HG02610 (cell line): ENCODE measurements at regions not wholly inside any gene's neighbourhood (a gene's known extent, or its start where the extent isn't known, plus 50 kb on each side); places are given as distances from the start of the nearest gene placed in this dataset.

ENCODE experiments used
- ATAC-seq: cut with Tn5 transposase; IDR thresholded peaks from one replicate; pipeline ENCODE4 v1.9.1; 2021; ENCODE audit warnings: mild to moderate bottlenecking, moderate library complexity; ENCODE audit not compliant: unreplicated experiment

DNA sequence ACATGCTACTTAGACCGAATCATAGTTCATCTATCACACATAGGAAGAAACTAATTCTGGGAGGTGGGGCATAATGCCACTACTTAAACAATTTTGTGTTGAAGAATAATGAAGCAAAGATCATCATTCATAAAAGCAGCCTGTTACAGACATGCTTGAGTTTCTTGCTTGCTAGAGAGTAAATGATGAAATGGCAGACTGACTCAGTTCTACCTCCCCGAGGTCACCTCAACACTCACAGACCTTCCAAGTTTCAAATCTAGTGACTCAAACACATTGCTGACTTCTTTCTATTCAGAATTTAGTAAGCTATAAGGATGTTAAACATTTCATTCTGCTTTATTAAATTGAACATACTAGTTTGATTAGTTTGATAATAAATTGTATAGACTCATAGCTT lies 636.5 kb upstream of the FRG1 start:
- ATAC-seq, result no peak

DNA sequence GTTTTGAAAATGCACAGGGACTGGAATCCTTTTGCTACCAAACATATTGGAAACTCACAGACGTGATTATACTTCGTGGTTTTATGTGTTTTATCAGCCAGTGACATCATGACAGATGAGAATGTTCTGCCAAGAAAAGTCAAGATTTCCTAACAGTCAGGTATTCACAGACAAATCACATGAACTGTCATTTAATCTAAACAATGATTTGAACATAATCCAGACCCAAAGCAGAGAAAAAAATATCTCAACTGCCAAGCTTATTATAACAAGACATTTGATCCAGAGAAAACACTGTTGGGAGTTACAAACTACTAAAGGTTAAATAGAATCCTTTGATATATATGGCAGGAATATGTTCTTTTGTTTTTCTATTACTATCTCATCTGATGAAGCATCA lies 635.9 kb upstream of the FRG1 start:
- no peak for ATAC-seq

DNA sequence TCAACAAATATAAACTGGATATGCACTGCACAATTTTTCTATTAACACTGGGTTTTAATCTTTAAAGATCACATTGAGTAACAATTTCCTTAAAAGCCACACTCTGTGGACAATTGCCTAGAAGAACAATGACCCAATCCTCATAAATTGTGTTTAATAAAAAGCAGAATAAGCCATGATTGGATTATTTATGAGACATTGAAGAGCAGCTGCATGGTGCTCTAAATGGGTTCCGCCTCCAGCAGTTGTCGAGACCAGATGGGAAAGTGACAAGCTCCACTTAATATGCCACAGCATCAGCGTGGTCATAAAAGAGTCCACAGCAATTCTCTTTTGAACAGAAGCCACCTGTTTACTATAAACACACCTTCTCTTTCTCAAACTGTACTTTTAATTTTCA lies 635.2 kb upstream of the FRG1 start:
- ATAC-seq, result no peak

DNA sequence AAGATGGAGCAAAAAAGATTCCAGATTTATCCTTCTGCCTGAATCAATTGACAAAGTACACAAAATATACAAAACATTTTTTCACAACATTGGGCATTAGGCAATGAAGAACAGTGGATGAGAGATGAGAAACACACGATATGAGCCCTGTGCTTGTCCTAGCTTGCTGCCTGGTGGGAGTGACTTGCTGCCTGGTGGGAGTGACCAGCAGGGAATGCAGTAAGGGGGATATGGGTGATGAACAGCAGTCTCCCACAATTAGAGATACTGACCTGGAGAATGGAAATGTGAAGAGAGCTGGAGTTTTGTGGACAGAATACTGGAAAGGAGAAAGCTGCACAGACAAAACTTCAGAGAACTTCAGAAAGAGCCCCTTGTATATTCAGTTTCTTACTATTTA lies 629.4 kb upstream of the FRG1 start:
- no peak for ATAC-seq

DNA sequence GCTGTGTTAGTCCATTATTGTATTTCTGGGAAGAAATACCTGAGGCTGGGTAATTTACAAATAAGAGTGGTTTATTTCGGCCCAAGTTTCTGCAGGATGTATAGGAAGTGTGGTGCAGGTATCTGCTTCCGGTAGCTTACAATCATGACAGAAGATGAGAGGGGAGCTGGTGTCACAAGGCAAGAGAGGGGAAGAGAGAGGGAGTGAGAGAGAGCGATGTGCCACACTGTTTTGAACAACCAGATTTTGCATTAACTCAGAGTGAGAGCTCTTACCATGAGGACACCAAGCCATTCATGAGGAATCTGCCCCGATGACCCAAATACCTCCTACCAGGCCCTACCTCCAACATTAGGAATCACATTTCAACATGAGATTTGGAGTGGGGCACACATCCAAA lies 627.6 kb upstream of the FRG1 start:
- ATAC-seq, result no peak

DNA sequence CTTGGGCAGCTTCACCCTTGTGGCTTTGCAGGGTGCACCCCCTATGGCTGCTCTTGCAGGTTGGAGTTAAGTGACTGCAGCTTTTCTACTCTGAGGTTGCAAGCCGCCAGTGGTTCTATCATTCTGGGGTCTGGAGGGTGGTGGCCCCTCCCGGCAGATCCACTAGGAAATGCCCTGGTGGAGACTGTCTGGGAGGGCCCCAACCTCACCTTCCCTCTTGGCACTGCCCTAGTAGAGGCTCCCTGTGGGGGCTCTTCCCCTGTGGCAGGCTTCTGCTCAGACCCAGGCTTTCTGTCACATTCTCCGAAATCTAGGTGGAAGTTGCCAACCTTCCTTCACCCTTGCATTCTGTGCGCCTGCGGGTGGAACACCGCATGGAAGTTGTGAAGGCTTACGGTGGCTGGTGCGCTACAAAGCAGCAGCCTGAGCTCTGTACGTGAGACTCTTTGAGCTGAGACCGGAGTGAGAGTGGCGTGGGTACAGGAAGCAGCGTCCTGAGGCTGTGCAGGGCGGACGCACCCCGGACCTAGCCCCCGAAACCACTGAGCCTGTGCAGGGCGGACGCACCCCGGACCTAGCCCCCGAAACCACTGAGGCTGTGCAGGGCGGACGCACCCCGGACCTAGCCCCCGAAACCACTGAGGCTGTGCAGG lies 626.7 kb upstream of the FRG1 start:
- no peak for ATAC-seq

DNA sequence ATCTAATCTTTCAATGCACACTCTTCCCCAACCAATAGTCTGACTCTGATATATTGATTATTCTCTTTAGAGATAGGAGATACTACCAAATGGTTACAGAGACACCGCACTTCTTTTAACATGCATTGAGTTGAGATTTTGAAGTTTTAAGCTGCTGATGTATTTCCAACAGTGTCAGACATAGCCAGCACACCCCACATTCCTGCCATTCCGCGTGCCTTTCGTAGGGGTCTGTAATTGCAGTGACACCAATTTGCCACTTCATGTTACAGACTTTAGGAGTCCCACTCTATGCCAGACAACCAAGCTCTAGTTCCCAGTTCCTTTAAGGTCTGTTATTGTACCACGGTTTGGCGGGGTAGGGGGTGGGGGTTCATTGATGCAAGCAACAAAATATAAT lies 618.2 kb upstream of the FRG1 start:
- ATAC-seq, result no peak

DNA sequence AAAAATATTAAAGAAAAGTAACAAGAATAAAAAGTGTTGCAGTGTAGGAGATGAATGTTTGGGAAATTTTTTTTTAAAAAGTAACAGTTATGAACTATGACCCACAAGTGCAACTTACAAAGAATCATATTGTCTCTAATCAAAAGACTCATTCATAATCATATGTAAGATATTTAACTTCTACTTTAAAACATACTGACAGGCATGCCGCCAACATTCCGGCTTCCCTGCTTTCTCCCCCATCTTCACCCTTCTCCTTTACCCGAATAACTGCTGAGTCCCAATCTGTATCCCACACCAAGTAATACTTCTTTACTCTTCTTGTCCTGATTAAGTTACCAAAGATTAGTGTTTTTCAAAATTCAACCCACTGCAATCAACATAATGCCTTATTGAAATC lies 598.8 kb upstream of the FRG1 start:
- no peak for ATAC-seq

DNA sequence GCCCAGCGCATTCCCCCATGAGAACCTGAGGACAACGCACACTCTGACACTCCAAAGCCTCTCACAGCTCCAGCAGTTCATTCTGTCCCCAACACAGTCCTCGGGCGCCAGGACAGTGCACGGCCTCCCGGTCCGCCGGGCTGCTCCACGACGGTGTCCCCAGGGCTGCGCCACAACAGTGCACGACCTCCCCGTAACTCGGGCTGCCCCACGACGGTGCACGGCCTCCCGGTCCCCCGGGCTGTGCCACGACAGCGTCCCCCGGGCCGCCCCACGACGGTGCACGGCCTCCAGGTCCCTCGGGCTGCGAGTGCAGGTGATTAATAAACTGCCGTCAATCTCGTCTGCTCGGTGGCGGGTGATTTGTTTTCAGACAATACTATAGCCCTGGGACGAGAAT lies 585.1 kb upstream of the FRG1 start:
- no peak for ATAC-seq

DNA sequence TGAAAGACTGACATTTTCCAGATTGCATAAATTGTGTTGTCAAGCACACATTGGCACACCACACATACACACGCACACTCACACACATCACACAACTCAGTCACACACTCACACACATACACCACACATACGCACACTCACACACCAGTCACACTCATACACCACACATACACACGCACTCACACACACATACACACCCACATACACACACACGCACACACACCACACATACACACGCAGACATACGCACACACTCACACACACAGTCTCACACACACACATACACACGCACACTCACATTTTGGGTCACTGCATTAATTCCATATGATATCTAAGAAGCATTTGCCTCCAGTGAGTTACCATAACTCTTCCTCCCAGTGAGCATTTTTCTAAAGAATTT lies 578.3 kb upstream of the FRG1 start:
- ATAC-seq, result no peak

DNA sequence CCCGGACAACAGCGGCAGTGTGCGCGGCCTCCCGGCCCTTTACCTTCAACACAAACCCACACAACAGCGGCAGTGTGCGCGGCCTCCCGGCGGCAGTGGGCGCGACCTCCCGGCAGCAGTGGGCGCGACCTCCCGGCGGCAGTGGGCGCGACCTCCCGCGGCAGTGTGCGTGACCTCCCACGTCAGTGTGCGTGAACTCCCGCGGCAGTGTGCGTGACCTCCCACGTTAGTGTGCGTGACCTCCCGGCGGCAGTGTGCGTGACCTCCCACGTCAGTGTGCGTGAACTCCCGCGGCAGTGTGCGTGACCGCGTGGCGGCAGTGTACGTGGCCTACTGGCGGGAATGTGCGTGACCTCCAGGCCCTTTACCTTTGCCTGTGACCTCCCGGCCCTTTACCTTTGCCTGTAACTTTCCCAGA lies 576.6 kb upstream of the FRG1 start:
- ATAC-seq, result no peak

DNA sequence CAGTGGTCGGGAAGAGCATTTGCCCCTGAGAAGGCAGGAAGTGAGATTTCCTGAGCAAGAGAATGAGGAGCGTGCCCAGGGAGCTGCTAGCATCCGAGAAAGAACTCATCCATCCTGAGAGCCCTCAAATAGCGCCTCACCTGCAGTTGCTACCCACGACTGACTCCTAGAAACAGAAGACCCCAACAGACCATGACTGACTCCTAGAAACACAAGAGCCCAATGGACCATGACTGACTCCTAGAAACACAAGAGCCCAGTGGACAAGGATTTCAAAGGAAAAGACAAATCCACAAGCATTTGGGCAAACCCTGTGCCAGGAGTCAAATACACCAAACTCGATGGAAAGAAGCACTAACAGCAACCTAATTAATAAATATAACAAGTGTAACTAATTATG lies 575.2 kb upstream of the FRG1 start:
- no peak for ATAC-seq

DNA sequence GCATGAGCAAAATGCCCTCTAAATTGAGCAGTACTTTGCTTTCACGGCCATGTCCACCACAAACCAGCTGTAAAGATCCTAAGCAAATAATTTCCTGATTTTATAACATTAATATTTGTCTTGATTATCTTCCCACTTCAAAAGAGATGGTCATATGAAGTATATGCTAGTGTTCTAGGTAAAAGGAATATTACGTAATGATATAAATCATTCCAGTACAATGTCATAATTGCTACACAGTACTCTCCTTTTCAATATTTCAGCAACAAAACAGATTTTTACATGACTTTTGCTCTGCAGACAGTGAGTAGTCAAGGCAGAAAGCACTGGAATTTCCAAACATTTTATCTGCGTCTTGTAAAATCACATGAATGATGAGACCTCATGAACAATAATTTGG lies 572.8 kb upstream of the FRG1 start:
- ATAC-seq, result no peak

DNA sequence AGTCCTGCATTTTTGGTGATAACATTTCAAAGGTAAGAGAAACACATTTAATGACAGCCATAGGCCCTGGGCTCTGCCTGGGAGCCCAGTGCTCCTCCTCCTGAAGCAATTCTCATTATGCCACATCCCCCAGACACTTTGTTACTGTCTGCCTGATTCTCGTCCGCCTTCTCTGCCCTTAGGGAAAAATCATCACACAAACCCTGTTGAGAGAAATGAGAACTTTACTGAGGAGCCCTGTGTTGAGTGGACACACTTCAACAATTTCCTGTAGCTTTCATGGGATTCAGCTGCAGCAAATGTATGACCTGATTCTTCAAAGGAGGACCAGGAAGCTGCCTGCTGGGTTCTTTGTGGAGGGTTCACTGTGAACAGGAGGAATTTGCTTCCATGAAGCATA lies 566.5 kb upstream of the FRG1 start:
- no peak for ATAC-seq

DNA sequence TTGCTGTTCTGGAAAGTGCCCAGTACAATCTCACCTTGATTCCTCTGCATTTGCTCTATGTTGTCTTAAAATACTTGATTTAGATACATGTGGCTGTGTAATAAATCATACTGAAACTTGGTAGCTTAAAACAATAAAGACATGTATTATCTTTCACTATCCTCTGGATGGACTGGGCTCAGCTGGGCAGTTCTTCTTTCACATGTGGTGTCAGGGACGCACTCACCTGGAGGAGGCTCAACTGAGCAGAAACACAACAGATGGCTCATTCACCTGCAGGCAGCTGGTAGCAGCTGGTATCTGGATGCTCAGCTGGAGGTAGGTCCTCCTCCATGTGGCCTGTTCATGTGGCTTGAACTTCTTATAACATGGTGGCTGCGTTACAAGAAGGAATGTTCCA lies 563.8 kb upstream of the FRG1 start:
- ATAC-seq, result no peak

DNA sequence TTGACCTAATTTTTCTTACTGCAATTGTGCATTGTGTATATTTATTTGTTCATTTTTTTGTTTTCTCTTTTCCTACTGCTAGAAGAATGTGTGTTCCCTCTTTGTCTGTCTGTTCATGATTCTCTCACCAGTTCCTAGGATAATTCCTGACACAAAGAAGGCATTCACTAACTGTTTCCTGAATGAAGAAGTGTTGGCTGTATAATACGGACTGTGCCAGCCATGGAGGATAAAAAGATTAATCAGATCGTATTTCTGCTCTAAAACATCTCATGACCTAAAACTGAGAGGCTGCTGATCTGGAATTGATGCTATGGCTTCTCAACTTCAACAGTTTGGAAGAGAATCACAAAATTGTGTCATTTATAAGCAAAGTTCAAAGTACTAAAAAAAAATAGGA lies 563.1 kb upstream of the FRG1 start:
- ATAC-seq, result no peak

DNA sequence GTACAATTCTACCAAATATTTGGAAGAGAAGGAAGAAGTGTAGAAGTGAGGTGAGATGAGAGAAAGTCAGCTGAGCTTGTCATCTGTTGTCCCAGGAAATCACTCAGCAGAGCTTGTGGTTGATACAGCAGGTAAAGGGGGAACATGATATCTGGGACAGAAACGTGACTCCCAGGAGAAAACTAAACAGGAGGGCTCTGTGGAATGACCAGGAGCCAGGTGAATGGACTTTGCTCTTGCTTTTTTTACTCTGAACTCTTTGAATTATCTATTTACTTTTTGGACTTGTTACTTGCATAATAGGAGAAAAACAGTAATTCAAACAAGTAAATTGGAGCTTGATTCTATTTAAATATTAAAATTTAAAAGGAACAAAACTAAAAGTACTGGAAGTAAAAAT lies 555.6 kb upstream of the FRG1 start:
- ATAC-seq, result no peak

DNA sequence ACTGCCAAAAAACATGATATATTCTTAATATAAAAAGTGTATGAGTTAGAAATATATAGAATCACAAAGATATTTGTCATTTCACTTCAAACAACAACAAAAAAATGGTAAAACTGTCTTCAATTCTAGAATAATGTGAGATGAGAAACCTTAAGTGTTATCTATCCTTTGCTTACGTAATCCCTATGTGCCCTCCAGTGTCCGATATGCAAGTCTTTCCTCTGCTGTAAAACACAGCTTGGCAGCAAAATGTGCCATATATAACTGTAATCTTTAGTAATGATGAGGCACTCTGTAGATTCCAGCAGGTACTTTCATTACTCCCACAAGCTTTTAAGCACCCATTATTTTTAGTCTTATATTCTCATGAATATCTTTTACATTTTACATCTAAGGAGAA lies 555.1 kb upstream of the FRG1 start:
- ATAC-seq, result no peak

DNA sequence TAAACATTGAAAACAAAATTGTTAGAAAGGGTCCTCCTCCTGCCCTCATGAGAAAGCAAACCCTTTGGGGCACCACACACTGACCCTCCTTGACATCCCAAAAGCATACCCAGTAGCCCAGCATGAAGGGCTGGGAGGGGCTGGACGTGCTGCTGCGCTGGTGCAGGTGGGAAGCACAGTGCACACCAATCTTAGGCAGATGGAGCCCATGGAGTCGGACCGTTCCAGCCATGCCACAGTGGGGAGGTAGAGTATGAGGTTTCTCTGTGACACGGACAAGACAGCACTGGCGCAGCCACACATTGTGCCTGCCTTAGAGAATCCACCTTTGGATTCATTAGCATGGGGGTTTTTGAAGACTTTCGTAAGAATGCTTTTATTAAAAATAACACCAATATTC lies 544.2 kb upstream of the FRG1 start:
- no peak for ATAC-seq

DNA sequence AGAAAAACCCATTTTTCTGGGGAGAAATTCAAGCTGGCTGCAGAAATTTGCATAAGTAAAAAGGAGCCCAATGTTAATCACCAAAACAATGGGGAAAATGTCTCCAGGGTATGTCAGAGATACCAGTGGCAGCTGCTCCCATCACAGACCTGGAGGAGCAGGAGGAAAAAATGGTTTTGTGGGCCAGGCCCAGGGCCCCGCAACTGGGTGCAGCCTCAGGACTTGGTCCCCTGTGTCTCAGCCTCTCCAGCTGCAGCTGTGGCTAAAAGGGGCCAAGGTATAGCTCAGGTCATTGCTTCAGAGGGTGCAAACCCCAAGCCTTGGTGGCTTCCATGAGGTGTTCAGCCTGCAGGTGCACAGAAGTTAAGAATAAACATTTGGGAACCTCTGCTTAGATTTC lies 536.4 kb upstream of the FRG1 start:
- no peak for ATAC-seq

DNA sequence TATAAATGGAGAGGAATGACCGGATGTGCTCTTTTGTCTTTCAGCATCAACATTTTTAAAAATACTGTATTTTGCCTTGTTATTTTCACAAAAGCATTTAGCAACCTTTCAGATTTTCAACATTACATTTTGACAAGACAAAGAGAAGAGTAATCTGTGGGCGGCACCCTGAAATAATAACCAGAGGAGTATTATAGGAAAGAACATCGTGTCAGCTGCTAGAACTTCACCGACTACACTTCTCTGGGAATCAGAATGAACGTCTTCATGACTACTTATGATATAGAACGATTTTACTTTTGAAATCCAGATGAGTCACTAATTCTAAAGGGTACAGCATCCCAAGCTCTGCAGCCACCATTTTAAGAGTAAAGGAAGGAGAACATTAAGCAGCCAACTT lies 531.5 kb upstream of the FRG1 start:
- ATAC-seq, result no peak

DNA sequence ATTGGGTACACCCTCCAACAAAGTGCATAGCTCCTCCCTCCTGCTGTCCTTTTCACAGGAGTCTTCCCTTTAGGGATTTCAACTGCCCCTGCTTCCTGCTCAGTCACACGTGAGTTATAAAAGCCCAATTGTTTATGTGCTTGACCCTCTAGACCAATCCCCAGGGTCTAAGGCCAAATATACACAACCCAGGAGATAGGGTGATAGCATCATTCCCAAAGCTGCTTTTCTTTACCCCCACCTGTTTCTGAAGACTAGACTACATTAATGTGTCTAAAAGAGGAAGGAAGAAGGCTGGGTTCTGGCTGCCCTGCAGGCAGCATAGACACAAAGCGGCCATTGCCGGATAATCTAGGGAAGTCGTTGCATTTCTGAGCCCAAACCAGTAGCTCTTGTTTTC lies 526.7 kb upstream of the FRG1 start:
- ATAC-seq, result no peak

DNA sequence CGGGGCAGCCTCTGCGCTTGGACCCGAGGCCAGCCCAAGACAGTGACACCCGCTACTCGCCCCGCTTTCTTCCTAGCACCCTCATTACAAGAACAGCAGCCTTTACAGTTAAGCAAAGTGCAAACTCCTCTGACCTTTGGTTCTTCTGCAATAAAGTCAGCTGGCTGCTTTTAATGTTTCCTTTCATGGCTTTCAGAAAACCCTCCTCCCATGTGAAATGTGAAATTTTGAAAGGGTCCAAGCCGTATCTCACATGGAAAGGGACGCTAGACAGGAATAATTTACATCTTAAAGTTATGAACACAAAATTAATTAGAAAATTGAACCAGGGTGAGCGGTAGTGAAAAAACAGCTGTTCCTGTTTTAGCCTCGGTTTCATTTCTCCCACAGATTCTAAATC lies 520.1 kb upstream of the FRG1 start:
- no peak for ATAC-seq

DNA sequence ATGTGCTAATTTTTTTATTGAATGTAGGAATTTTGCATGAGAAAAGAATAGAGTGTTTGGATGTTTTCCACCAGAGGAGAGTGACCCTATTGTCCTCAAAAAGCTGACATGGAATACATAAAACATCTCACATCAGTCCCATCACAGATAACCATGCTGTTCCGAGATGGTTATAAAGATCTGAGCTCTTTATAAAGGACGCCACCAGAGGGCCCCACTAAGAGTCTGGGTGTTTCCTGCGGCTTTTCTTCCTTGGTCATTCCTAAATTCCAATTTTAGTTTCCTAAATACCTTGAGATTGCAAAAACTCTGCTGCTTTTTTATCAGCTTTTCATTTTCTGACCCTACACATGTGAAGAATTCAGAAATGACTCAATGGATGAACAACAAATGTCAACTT lies 504.5 kb upstream of the FRG1 start:
- ATAC-seq, result no peak
